ENCODE measurements at regions not wholly inside any gene's neighbourhood (a gene's known extent, or its start where the extent isn't known, plus 50 kb on each side); places are given as distances from the start of the nearest gene placed in this dataset.

DNA sequence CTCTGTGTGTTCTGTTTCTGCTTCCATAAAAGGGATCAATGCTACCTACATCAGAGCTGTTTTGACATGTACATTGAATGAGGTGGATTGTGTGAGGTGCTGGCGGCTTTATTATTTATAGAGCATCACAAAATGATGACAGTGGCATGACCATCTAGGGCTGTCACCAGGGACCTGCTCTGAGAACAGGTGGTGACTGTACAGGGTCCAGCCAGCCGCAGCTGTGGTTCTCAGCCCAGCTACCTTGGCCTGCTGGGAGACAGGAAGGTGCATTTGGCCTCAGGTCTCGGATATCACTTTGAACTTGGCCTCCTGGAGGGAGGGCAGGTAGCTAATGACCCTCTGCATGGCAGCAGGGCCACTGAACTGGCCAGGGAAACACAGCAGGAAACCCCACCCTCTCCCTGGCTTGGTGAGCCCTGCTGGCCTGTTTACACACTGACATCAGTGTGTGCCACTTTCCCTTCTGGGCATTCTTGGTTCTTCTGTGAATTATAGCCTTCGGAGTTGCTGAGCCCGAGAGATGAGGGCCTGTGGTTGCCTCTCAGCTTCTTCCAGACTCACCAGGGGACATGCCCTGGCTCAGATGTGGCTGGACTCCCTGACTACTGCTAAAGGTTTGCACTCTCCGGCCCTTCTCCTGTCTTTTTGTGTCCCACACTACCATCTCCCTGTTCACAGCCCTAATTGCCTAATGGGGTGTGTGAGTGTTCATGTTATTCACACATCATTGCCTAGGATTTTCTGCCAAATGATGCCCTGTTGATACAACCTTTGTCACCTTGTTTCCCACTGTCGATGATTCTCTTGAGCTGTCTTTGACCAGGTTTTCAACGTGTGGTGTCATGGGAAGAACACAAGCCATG lies 109.2 kb upstream of the RAB12 start:
- no peak for DNase-seq (ENCODE audit: insufficient read length, low spot score)
- FAIRE-seq, result no peak

DNA sequence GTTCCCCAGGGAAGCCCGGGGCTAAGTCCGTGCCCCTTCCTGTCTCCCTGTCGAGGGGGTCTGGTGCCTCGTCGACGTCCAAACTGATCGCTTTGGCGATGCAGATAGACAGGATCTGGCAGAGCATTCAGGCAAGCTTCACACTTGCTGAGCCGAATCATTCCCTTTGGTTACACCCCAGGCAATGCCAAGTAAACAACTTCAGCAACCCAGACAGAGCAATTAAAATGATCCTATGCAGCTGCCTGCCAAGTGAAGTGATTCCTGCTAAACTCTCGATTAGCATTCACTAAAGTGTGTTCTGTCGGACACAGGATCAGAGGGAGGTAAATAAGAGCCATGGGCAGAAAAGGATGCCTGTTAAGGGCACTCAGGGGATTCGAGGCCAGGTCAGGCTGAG lies 108.2 kb upstream of the RAB12 start:
- DNase-seq (ENCODE audit: insufficient read length, low spot score), result no peak
- no peak for FAIRE-seq

DNA sequence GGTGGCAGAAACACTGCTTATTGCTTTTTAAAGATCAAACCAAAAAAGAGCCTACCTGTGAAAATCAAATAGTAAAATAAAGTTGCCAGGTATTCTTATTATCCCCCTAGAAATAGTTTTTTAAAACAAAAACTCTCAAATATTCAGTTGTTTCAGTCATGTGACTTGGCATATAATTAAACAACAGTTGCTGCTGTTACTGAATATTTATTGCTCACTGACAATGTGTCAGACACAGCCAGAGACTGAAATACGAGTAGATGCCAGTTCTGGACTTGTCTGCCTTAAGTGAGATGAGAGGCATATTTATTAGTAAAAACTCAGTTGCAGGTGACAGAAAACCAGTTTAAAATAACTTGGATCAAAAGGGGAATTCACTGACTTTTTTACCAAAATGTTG lies 106.0 kb upstream of the RAB12 start:
- DNase-seq (ENCODE audit: insufficient read length, low spot score), result no peak
- FAIRE-seq, result no peak

DNA sequence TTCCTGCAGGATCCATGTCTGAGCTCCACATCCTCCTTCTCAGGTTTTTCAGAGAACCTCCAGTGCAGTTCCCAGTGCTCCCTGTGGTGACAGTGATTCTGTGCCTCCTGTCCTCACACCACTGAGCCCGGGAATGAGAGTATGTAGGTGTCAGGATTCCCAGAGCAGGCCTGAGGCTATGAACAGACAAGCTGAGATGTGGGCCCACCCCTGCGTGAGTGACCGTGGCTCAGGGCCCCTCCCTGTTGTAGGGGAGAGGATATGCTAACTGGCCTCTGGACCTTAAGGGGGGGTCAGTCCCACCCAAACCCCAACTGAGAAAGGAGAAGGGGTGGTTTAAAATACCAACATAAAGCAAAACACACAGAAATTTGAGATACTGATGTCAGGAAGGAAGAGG lies 104.8 kb upstream of the RAB12 start:
- DNase-seq (ENCODE audit: insufficient read length, low spot score) (no peak), FAIRE-seq (no peak)

DNA sequence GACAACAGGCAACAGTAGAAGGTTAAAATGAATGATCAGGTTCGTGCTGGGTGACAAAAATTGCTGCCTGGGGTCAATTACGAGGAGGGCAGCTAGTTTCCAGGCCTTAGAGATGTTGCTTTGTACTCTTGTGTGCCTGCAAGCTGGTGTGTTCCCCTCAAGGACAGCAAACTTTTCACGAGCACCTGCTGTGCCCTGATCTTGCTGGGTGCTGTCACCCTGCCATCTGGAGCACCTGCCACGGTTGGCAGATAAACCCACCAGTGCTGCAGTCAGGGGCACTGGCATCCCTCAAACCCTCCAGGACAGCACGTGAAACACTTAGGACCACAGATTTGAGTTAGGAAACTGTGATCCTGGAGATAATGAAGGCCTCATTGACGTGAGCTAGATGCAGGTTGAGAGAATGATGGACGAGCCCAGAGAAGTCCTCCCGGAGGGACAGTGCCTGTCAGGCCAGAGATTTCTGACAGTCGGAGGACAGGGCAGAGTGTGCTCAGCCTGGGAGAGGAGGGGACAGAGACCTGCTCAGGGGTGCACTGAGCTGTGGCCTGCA lies 104.3 kb upstream of the RAB12 start:
- FAIRE-seq, result no peak
- DNase-seq (ENCODE audit: insufficient read length, low spot score), result no peak

DNA sequence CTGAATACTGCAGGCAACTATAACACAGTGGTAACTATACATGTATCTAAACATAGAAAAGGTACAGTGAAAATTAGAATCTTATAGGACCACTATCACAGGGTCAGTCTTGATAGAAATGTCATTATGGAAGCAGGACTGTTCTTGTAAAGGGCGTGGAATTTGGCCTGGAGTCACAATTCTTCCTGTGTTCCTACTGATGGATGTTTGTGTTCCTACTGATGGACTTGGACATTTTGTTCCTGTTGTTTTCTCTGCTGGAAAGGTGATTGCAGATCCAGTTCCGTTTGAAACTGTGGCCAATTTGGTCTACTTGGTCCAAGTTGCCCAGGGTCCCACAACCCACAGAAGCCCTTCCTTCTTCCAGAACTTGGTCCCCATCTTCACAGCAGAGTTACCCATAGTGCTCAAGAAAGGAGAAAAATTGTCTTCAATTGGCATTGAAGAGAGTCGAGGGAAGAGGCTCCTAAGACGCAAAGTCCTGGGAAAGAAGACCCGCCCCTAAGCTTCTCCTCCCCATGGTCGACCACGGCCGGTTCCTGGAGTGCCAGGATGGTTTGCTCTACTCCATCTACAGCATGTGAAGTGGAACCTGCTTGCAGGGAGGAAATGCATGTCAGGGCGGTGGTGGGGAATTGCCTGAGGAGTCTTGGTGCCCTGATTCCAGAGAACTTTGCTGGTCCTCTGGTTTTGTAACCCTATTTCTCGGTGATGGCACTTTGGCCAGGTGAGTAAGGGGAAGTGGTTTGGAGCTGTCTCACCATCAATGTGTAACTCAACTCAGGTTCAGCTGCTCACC lies 102.8 kb upstream of the RAB12 start:
- FAIRE-seq, result no peak

GRCh38 chr18:8507361-8507760 lies 101.9 kb upstream of the RAB12 start:
- no peak for DNase-seq (ENCODE audit: insufficient read length, low spot score)
- FAIRE-seq, result no peak

More for the DNA sequence above, 102.8 kb upstream of the RAB12 start:
- DNase-seq (ENCODE audit: insufficient read length, low spot score), result no peak

GRCh38 chr18:8507915-8508705 lies 101.1 kb upstream of the RAB12 start:
- DNase-seq (ENCODE audit: insufficient read length, low spot score) (no peak), FAIRE-seq (no peak)

GRCh38 chr18:8513249-8513648 lies 96.0 kb upstream of the RAB12 start:
- no peak for DNase-seq (ENCODE audit: insufficient read length, low spot score)
- no peak for FAIRE-seq

GRCh38 chr18:8514409-8514808 lies 94.8 kb upstream of the RAB12 start:
- no peak for FAIRE-seq
- DNase-seq (ENCODE audit: insufficient read length, low spot score), result no peak

DNA sequence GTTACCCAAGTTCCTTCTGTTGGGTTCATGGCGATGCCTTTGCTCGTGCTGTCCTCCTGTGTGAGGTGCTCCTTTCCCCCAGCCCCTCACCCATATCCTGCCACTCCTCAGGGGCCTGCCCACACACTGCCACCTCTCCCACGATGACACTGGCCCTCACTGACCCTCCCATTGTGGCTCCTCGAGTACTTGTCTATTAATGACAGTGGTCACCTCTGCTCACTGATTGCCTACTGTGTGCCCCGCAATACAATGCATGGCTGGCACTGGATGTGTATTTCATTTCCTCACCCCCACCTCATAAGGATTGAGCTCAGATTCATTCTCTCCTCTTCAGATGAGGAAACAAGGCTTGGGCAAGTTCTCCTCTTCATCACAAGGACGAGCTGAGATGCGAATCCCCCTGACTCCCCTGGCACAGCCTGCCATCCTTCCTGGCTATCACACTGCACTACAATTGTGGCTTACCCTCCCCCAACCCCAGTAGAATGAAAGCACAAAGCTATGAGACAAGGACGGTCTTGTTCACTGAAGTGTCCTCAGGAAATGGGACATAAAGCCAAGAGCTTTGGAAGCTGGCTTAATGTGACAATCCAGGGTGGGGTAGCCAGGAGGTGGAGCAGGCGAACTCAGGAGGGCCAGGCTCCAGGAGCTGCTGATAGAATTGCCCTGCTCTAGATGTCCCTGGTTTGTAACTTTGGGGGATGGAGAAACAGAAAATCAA lies 93.9 kb upstream of the RAB12 start:
- no peak for FAIRE-seq
- DNase-seq (ENCODE audit: insufficient read length, low spot score), result no peak

DNA sequence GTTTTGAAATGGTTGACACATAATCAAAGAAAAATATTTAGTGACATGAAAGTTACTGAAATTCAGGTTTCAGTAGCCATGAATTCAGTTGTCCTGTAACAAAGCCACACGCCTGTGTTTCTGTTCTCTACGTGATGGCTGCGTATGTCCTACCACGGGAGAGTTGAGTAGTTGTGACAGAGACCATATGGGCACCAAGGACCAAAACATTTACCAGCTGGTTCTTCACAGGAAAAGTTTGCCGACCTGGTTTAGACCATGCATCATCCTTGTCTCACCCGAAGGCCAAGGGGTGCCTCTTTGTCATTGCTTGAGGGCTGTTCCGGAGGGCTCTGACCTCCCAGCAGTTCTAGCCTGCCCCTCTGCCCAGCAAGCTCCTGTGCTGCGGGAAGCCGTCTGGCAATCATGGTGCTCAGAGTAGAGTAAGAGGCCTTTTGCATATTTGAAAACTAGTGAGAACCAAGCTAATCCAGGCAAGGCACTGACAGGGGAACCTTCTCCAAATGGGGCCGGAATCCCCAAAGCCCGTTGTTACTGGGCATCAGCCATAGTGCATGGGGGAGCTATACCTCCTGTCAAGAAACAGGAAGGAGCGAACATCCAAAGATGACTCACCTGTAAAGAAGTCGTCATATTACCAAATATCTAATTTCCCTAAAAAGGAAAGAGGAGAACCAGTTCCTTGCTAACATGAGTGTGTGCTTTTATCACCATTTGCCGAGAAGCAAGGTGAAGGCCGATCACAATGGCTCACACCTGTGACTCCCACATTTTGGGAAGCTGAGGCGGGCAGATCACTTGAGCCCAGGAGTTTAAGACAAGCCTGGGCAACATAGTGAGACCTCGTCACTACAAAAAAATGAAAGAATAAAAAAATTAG lies 92.6 kb upstream of the RAB12 start:
- FAIRE-seq (no peak), DNase-seq (ENCODE audit: insufficient read length, low spot score) (no peak)

DNA sequence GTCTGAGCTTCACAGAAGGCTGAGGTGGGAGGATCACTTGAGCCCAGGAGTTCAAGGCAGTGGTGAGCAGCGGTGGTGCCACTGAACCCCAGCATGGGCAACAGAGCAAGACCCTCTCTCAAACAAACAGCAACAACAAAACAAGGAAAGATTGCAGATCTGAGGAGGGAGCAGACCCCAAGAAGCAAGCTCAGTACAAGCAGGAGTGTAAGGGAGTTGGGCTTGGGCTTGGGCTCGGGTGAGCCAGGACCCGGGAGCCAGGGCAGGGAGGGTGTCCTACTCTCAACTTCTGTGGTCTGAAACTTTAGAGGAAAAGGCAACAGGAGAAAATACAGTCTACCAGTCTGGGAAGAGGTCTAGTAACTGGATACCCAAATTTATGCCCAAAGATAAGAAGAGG lies 92.0 kb upstream of the RAB12 start:
- DNase-seq (ENCODE audit: insufficient read length, low spot score) (no peak), FAIRE-seq (no peak)

GRCh38 chr18:8519102-8519501 lies 90.1 kb upstream of the RAB12 start:
- DNase-seq (ENCODE audit: insufficient read length, low spot score) (no peak), FAIRE-seq (no peak)

DNA sequence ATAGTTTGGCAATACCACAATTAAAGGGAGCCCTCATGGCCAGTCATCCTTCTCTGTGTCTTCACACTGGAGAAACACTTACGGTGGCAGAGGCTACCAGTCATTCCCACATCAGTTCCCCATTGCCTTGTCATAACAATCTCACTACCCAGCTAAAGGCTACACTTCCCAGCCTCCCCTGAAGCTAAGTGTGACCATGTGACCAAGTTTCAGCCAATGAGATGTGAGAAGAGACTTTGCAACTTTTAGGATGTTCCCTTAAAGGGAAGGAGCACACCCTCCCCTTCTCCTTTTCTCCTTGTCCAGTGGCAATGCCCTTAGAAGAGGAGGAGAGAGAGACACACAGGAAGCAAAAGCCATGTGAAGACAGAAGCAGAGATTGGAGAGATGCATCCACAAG lies 89.0 kb upstream of the RAB12 start:
- FAIRE-seq (no peak), DNase-seq (ENCODE audit: insufficient read length, low spot score) (no peak)

DNA sequence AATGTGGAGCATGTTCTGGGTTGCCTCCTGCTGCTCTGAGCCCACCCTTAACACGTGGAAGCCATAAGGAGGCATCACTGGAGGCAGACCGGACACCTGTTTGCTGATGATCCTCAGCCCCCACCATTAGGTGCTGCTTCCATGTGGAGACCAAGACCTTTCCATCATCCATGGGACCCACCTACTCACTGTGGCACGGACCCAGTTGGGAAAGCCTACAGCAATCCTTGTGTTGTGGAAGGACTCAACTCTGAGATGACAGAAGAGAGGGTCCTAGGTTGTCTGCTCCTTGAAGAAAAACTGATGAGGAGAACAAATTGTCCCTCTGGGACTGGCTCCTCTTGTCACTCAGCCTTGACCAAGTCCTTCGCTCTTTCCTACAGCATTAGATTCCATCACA lies 86.5 kb upstream of the RAB12 start:
- FAIRE-seq, result no peak
- DNase-seq (ENCODE audit: insufficient read length, low spot score), result no peak

DNA sequence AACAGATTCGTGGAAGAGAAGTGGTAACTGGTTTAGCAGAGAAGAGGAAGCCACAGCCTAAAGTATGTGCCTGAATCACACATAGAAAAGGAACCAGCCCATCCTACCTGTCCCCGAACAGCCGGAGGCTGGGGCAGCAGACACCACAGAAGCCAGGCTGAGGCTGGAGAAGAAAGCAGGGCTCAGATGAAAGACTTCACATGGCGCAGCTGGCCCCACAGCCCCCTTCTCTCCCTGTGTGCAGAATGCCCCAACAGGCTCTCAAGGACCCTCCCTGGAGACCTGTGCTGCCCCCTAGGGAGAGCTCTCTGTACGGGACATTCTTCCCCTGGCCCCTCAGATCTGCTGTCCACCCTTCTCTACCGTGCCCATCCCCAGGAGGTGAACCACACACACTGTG lies 83.5 kb upstream of the RAB12 start:
- no peak for FAIRE-seq
- DNase-seq (ENCODE audit: insufficient read length, low spot score), result no peak

DNA sequence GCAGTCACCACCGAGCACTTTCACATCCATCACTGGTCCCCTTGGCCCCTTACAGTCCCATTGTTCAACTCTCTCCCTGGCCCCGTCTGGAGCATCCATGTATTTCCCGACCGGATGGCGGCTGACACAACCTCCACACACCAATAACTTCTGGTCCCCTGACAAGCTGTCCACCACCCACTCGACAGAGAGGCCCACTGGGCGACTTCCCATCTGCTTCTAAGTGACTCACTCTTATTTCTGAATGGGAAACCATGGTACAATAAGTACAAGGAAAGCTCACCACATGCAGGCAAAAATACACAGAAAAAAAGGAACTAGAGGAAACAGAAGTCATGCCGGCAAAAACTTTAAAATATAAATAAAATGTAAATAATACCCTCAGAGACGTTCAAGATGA lies 82.9 kb upstream of the RAB12 start:
- DNase-seq (ENCODE audit: insufficient read length, low spot score) (no peak), FAIRE-seq (no peak)

DNA sequence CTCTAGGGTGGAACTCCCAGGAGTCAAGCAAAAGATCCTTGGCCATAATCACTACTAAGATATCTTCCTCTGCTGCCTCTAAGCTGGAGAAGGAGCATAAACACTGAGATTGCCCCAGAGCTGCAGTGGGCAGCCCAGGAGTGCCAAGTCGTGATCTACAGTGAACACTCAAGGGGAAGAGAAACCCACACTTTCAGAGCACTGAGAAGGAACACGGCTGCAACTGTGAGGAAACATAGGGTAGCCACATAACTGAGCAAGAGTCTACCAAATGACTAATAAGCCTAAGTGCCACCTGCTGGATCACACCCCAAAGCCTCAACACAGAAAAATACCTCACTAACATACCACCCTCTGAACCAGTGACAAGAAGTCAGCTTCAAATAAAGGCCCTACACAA lies 79.6 kb upstream of the RAB12 start:
- DNase-seq (ENCODE audit: insufficient read length, low spot score) (no peak), FAIRE-seq (no peak)
